ENCODE measurements at regions not wholly inside any gene's neighbourhood (a gene's known extent, or its start where the extent isn't known, plus 50 kb on each side); places are given as distances from the start of the nearest gene placed in this dataset.

DNA sequence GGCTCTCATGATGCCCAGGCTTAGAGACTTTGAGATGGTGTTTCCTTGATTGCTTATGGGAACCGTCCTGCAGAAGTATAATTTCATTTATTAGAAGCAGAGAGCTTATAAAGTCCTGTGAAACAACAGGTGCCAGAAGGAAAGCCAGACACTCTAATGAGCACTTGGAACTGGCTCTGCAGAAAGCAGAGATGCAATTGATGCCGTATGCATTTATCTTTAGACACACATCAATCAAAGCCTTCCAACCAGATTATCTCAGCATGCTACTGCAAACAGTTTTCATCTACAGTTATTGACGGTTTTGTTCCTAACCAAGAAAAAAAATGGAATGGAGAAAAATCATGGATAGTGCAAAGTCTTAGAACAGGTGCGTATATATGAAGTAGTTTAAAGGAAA lies 371.7 kb upstream of the PRKCQ start:
- no peak overlapping the region for H3K27ac ChIP-seq
- TF ChIP-seq, protein P1, sequence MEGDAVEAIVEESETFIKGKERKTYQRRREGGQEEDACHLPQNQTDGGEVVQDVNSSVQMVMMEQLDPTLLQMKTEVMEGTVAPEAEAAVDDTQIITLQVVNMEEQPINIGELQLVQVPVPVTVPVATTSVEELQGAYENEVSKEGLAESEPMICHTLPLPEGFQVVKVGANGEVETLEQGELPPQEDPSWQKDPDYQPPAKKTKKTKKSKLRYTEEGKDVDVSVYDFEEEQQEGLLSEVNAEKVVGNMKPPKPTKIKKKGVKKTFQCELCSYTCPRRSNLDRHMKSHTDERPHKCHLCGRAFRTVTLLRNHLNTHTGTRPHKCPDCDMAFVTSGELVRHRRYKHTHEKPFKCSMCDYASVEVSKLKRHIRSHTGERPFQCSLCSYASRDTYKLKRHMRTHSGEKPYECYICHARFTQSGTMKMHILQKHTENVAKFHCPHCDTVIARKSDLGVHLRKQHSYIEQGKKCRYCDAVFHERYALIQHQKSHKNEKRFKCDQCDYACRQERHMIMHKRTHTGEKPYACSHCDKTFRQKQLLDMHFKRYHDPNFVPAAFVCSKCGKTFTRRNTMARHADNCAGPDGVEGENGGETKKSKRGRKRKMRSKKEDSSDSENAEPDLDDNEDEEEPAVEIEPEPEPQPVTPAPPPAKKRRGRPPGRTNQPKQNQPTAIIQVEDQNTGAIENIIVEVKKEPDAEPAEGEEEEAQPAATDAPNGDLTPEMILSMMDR (IDR thresholded peaks at IDR 0.05) = no peak
- TF ChIP-seq ZFX (IDR thresholded peaks at IDR 0.05; ENCODE audit: borderline replicate concordance) = no peak

- TF ChIP-seq, protein P1 (IDR thresholded peaks at IDR 0.05) = no peak
- no peak for TF ChIP-seq ZFX (IDR thresholded peaks at IDR 0.05; ENCODE audit: borderline replicate concordance)
- H3K27ac ChIP-seq = no peak overlapping the region
Measured at GRCh38 chr10:6950133-6950532, 370.1 kb upstream of the PRKCQ start.

DNA sequence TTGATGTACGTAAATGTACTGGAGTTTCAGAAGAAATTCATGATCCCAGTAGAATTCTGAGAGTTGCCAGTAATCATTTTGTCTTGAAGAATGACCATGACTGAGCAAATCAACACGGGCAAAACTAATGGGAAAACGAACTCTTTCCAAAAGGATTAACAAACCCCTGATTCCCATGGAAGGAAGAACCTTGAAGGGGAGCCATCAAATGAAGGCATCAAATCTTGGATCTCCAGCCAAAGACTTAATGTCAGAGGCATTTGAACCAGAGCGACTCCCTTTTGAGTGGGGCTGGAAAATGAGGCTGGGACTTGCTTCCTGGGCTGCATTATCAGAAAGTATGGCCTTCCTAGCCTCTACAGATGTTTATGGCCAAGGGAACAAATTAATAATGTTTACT lies 364.4 kb upstream of the PRKCQ start:
- H3K27ac ChIP-seq = no peak overlapping the region
- TF ChIP-seq, protein P1 (IDR thresholded peaks at IDR 0.05) = no peak
- TF ChIP-seq ZFX (IDR thresholded peaks at IDR 0.05; ENCODE audit: borderline replicate concordance) = no peak

GRCh38 chr10:6938384-6938783 lies 358.3 kb upstream of the PRKCQ start:
- TF ChIP-seq, protein P1 (IDR thresholded peaks at IDR 0.05) = no peak
- no peak for TF ChIP-seq ZFX (IDR thresholded peaks at IDR 0.05; ENCODE audit: borderline replicate concordance)
- no peak overlapping the region for H3K27ac ChIP-seq

DNA sequence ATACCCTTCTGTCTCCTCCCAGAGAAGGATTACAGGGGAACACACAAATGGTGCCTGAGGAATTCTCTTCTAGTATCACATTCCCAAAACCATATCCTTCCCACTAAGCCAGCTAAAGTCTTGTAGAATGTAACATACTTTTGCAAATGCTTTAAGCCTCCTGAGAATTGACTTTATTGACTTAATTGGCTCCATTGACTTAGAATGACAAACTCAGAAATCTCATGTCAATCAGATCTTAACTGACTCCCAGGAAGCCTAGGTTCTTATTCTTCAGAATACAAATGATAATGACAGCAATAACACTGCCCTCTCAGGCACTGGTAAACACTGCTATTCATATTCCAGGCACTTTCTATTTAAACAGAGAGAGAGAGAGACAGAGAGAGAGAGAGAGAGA lies 356.9 kb upstream of the PRKCQ start:
- H3K27ac ChIP-seq = no peak overlapping the region
- TF ChIP-seq ZFX (IDR thresholded peaks at IDR 0.05; ENCODE audit: borderline replicate concordance) = no peak
- TF ChIP-seq, protein P1 (IDR thresholded peaks at IDR 0.05) = no peak

DNA sequence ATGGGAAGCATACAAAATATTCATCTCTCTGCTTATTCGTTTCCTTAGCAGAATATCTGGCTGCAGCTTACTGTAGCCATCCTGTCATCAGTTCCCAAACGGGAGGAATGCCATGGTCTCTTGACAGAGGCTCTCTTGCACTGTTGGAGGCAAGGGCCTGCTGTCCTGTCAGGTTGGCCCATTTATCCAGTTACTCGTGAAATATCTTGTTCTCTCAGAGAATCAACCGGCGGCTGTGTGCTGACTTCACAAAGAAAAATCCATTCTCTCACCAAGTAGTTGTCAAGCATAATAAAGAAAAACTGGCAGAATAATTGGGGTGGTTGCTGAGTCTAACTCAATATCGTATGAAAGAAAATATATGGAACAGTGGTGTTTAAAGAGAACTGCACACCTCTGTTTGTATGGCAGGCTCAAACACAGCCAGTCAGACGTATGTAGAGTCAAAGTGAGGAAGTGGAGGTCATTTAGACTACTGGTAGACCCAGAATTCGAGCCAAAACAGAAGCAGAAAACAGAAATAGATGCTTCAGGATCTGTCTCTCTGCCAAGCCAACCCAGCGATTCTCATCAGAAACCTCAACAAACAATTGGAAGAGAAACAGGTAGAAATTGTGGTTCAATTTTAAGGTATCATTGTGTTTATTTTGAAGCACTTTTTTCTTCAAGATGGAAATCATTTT lies 349.2 kb upstream of the PRKCQ start:
- TF ChIP-seq, protein P1 (IDR thresholded peaks at IDR 0.05) = no peak
- no peak for TF ChIP-seq ZFX (IDR thresholded peaks at IDR 0.05; ENCODE audit: borderline replicate concordance)
- H3K27ac ChIP-seq = no peak overlapping the region

GRCh38 chr10:6928586-6928985 lies 348.5 kb upstream of the PRKCQ start:
- TF ChIP-seq, protein P1 (IDR thresholded peaks at IDR 0.05) = no peak
- TF ChIP-seq ZFX (IDR thresholded peaks at IDR 0.05; ENCODE audit: borderline replicate concordance) = no peak

More at GRCh38 chr10:6928586-6928985, 348.5 kb upstream of the PRKCQ start:
- no peak overlapping the region for H3K27ac ChIP-seq
